ENCODE measurements at regions not wholly inside any gene's neighbourhood (a gene's known extent, or its start where the extent isn't known, plus 50 kb on each side); places are given as distances from the start of the nearest gene placed in this dataset.

DNA sequence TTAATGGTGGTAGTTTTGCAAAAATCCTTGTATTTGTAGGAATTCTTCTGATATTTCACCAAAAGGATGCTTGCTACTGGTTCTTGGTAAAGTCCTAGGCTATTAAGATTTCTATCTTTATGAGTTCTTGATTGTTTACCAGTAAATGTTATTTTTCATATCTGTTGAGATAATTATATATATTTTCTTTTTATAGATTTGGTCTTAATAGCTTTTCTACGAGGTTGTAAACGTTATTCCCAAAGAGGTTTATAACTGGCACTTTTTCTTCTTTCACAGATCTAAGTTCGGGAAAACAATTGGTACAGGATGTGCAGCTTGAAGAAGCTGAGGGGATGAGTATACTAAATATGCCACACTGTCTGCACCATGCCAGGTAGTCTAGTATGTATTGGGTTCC lies 55.1 kb upstream of the HBS1L start:
- intact Hi-C loops (cut with DNase I) = no loop called here
- Histone ChIP-seq H3K36me3 (no peaks in the 10 kb centered on the region), H3K4me3 (no peak overlapping the region), H3K4me1 (no peaks in the 10 kb centered on the region), H3K27ac (no peak overlapping the region), H3K27me3 (no peaks in the 10 kb centered on the region), H3K9me3 (no peaks in the 10 kb centered on the region)
- ATAC-seq (no peak), DNase-seq (no peak)
- TF ChIP-seq POLR2A (IDR thresholded peaks at IDR 0.05) = no peak
- TF ChIP-seq, protein P1, sequence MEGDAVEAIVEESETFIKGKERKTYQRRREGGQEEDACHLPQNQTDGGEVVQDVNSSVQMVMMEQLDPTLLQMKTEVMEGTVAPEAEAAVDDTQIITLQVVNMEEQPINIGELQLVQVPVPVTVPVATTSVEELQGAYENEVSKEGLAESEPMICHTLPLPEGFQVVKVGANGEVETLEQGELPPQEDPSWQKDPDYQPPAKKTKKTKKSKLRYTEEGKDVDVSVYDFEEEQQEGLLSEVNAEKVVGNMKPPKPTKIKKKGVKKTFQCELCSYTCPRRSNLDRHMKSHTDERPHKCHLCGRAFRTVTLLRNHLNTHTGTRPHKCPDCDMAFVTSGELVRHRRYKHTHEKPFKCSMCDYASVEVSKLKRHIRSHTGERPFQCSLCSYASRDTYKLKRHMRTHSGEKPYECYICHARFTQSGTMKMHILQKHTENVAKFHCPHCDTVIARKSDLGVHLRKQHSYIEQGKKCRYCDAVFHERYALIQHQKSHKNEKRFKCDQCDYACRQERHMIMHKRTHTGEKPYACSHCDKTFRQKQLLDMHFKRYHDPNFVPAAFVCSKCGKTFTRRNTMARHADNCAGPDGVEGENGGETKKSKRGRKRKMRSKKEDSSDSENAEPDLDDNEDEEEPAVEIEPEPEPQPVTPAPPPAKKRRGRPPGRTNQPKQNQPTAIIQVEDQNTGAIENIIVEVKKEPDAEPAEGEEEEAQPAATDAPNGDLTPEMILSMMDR (IDR thresholded peaks at IDR 0.05) = no peak
- WGBS (ENCODE audit: insufficient coverage, low coverage, low lambda C conversion rate, missing lambda C conversion rate) = 79% methylated on average over 3 of the region's 3 CpGs

DNA sequence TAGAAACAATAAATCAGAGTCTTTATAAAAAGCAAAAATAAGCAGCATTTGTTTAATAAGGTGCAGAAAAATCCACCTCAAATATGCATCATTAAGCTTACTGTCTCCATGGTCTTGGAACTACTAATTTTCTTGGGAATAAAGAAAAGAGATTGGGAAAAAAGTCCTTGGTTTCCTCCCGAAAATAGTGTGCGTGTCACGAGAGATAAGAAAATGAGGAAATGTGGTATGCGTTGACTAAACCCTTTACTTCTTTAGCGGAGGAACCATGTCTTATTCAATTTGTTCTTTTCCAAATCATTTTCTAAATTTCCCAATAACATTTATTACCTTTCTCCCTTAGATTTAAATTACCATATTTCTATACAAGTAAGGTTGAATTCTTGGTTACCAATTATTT lies 54.1 kb upstream of the HBS1L start:
- 35% methylated on average over 5 of the region's 5 CpGs for WGBS (ENCODE audit: insufficient coverage, low coverage, low lambda C conversion rate, missing lambda C conversion rate)
- H3K36me3 ChIP-seq = no peaks in the 10 kb centered on the region

DNA sequence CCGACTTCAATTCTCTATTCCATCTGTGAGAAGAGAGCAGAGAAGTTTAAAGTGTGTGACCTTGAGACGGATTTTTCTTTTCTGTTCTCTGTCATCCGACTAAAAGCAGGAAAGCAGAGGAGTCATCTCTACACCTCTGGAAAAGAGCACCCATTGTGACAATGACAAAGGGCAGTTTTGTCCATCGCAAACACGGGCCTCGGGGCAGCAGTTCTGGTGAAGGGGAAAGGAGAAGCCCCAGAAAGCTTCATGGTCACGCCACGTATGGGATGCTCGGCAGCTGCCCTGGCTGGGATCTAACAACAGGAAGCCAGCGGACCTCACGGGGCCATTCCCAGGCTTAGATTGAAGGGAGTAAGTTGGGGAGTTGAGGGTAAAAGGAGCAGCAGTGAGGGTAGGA lies 52.0 kb upstream of the HBS1L start:
- intact Hi-C loops (cut with DNase I) = no loop called here
- TF ChIP-seq, protein P1 (IDR thresholded peaks at IDR 0.05) = no peak
- no peak for TF ChIP-seq POLR2A (IDR thresholded peaks at IDR 0.05)
- Histone ChIP-seq H3K9me3 (no peaks in the 10 kb centered on the region), H3K27ac (no peak overlapping the region), H3K36me3 (no peaks in the 10 kb centered on the region), H3K27me3 (no peaks in the 10 kb centered on the region), H3K4me1 (no peaks in the 10 kb centered on the region), H3K4me3 (no peak overlapping the region)
- WGBS (ENCODE audit: insufficient coverage, low coverage, low lambda C conversion rate, missing lambda C conversion rate) = 88% methylated on average over 7 of the region's 11 CpGs
- ATAC-seq = no peak
- no peak for DNase-seq

More for the DNA sequence above, 54.1 kb upstream of the HBS1L start:
- Histone ChIP-seq H3K27me3 (no peaks in the 10 kb centered on the region), H3K27ac (no peak overlapping the region), H3K4me1 (no peaks in the 10 kb centered on the region), H3K4me3 (no peak overlapping the region), H3K9me3 (no peaks in the 10 kb centered on the region)
- ATAC-seq (no peak), DNase-seq (no peak)
- intact Hi-C loops (cut with DNase I) = no loop called here
- TF ChIP-seq POLR2A (IDR thresholded peaks at IDR 0.05) = no peak
- TF ChIP-seq, protein P1 (IDR thresholded peaks at IDR 0.05) = no peak

DNA sequence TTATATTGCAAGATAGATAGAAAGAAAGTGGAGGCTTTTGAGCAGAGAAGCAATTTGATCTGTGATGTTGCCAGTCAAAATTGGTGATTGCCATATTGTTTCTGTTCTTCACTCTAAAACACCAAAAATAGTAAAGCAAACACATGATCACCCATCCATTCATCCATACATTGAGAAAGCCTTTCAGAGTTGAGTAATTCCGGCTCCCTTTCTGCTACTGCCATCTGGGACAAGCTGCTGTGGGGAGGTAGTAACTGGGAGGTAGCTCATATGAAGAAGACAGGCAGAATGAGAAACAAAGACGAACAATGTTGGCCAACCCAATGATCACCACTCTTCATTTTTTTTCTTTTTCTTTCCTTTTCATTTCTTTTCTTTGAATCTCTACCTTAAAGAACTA lies 51.1 kb upstream of the HBS1L start:
- H3K9me3 ChIP-seq = no peaks in the 10 kb centered on the region
- no peaks in the 10 kb centered on the region for H3K4me1 ChIP-seq
- no peaks in the 10 kb centered on the region for H3K36me3 ChIP-seq
- H3K4me3 ChIP-seq = no peak overlapping the region
- no peaks in the 10 kb centered on the region for H3K27me3 ChIP-seq
- DNase-seq = no peak
- no peak for ATAC-seq
- WGBS (ENCODE audit: insufficient coverage, low coverage, low lambda C conversion rate, missing lambda C conversion rate) = 91% methylated on average over 2 of the region's 2 CpGs
- intact Hi-C loops (cut with DNase I) = no loop called here
- no peak overlapping the region for H3K27ac ChIP-seq
- no peak for TF ChIP-seq POLR2A (IDR thresholded peaks at IDR 0.05)
- TF ChIP-seq, protein P1 (IDR thresholded peaks at IDR 0.05) = no peak

DNA sequence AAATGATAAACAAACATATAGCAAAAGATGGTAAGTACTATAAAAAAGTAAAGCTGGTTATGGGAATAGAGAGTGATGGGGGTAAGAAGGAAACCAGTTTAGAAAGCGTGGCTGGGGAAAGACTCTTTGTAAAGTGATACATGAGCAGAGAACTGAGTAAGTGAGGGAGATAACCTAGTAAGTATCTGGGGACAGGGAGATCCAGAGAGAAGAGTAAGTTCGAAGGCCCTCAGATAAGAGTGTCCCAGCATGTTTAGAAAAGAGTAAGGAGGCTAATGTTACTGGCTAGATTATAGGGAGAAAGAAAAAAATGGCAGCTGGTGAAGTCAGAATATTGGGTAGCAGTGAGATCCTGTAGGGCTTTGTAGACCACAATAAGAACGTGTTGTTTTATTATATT lies 50.7 kb upstream of the HBS1L start:
- no peak for ATAC-seq
- no peak overlapping the region for H3K27ac ChIP-seq

More for the DNA sequence above, 50.7 kb upstream of the HBS1L start:
- H3K4me1 ChIP-seq = no peaks in the 10 kb centered on the region
- H3K9me3 ChIP-seq = no peaks in the 10 kb centered on the region
- no peak for TF ChIP-seq POLR2A (IDR thresholded peaks at IDR 0.05)
- TF ChIP-seq, protein P1 (IDR thresholded peaks at IDR 0.05) = no peak
- intact Hi-C loops (cut with DNase I) = no loop called here
- H3K4me3 ChIP-seq = no peak overlapping the region
- 61% methylated on average over 3 of the region's 3 CpGs for WGBS (ENCODE audit: insufficient coverage, low coverage, low lambda C conversion rate, missing lambda C conversion rate)
- DNase-seq = no peak
- H3K36me3 ChIP-seq = no peaks in the 10 kb centered on the region
- no peaks in the 10 kb centered on the region for H3K27me3 ChIP-seq

Data from right lobe of liver (tissue), 6 donors.